HUES6 (cell line): ENCODE measurements at regions not wholly inside any gene's neighbourhood (a gene's known extent, or its start where the extent isn't known, plus 50 kb on each side); places are given as distances from the start of the nearest gene placed in this dataset.

ENCODE experiments used
- H3K27ac ChIP-seq: 2 replicates; pipeline ENCODE4 v1.7.0; 2013; ENCODE audit warnings: low read depth, mild to moderate bottlenecking, low read length, inconsistent platforms
- H3K27me3 ChIP-seq: 2 replicates; pipeline ENCODE4 v1.6.1; 2013; ENCODE audit warnings: low read length; ENCODE audit not compliant: control insufficient read depth, insufficient read depth
- H3K36me3 ChIP-seq: 2 replicates; pipeline ENCODE4 v1.6.1; 2013; ENCODE audit warnings: low read length; ENCODE audit not compliant: control insufficient read depth, insufficient read depth
- H3K4me1 ChIP-seq: 2 replicates; pipeline ENCODE4 v1.6.1; 2013; ENCODE audit warnings: low read length; ENCODE audit not compliant: control insufficient read depth, insufficient read depth
- H3K4me3 ChIP-seq: 2 replicates; pipeline ENCODE4 v1.5.1; 2013; ENCODE audit warnings: low read depth, low read length
- H3K9ac ChIP-seq: one replicate; pipeline ENCODE4 v1.6.1; 2013; ENCODE audit warnings: mild to moderate bottlenecking, low read length
- H3K9me3 ChIP-seq: 2 replicates; pipeline ENCODE4 v1.6.1; 2013; ENCODE audit warnings: low read depth, low read length; ENCODE audit not compliant: control insufficient read depth, insufficient read depth

- Histone ChIP-seq H3K9ac (no peak overlapping the region), H3K36me3 (no peaks in the 10 kb centered on the region)
Observed at GRCh38 chr10:64454962-64455361, 933.8 kb downstream of the REEP3 start.

GRCh38 chr10:64458306-64458705 is 937.1 kb downstream of the REEP3 start:
- Histone ChIP-seq H3K9ac (no peak overlapping the region), H3K36me3 (no peaks in the 10 kb centered on the region)

More at GRCh38 chr10:64454962-64455361, 933.8 kb downstream of the REEP3 start:
- no peaks in the 10 kb centered on the region for H3K4me1 ChIP-seq
- no peak overlapping the region for H3K4me3 ChIP-seq
- peaks cover 24% of the 10 kb centered on the region for H3K9me3 ChIP-seq
- H3K27ac ChIP-seq = no peak overlapping the region
- no peaks in the 10 kb centered on the region for H3K27me3 ChIP-seq

GRCh38 chr10:64463406-64463805 is 942.2 kb downstream of the REEP3 start:
- peaks cover 41% of the 10 kb centered on the region for H3K9me3 ChIP-seq
- H3K27me3 ChIP-seq = no peaks in the 10 kb centered on the region
- H3K9ac ChIP-seq = no peak overlapping the region
- no peak overlapping the region for H3K4me3 ChIP-seq
- H3K27ac ChIP-seq = no peak overlapping the region
- no peaks in the 10 kb centered on the region for H3K36me3 ChIP-seq
- H3K4me1 ChIP-seq = no peaks in the 10 kb centered on the region

More at GRCh38 chr10:64458306-64458705, 937.1 kb downstream of the REEP3 start:
- H3K27me3 ChIP-seq = no peaks in the 10 kb centered on the region
- H3K9me3 ChIP-seq = peaks cover 23% of the 10 kb centered on the region
- H3K27ac ChIP-seq = no peak overlapping the region
- no peaks in the 10 kb centered on the region for H3K4me1 ChIP-seq
- H3K4me3 ChIP-seq = no peak overlapping the region

GRCh38 chr10:64465653-64466052 is 944.5 kb downstream of the REEP3 start:
- Histone ChIP-seq H3K27me3 (no peaks in the 10 kb centered on the region), H3K36me3 (no peaks in the 10 kb centered on the region), H3K27ac (no peak overlapping the region), H3K9ac (no peak overlapping the region), H3K4me1 (no peaks in the 10 kb centered on the region), H3K4me3 (no peak overlapping the region), H3K9me3 (peaks cover 48% of the 10 kb centered on the region)

- H3K9me3 ChIP-seq = peaks cover 39% of the 10 kb centered on the region
- H3K27ac ChIP-seq = no peak overlapping the region; the same call in 1 of the 2 replicates
- H3K4me1 ChIP-seq = no peaks in the 10 kb centered on the region
- H3K9ac ChIP-seq = no peak overlapping the region
- no peak overlapping the region for H3K4me3 ChIP-seq
- no peaks in the 10 kb centered on the region for H3K27me3 ChIP-seq
- no peaks in the 10 kb centered on the region for H3K36me3 ChIP-seq
Observed at GRCh38 chr10:64468219-64468618, 947.0 kb downstream of the REEP3 start.

- Histone ChIP-seq H3K4me1 (no peaks in the 10 kb centered on the region), H3K9ac (no peak overlapping the region), H3K4me3 (no peak overlapping the region), H3K36me3 (no peaks in the 10 kb centered on the region), H3K27me3 (no peaks in the 10 kb centered on the region), H3K9me3 (peaks cover 3% of the 10 kb centered on the region; the same call in 1 of the 2 replicates), H3K27ac (no peak overlapping the region)
Observed at GRCh38 chr10:64476506-64476905, 955.3 kb downstream of the REEP3 start.

GRCh38 chr10:64477791-64478190 is 956.6 kb downstream of the REEP3 start:
- peaks cover 3% of the 10 kb centered on the region; the same call in 1 of the 2 replicates for H3K9me3 ChIP-seq
- H3K4me1 ChIP-seq = no peaks in the 10 kb centered on the region

GRCh38 chr10:64484811-64485330 is 963.7 kb downstream of the REEP3 start:
- Histone ChIP-seq H3K4me3 (no peak overlapping the region), H3K27ac (no peak overlapping the region), H3K36me3 (no peaks in the 10 kb centered on the region), H3K4me1 (no peaks in the 10 kb centered on the region), H3K9ac (no peak overlapping the region), H3K27me3 (no peaks in the 10 kb centered on the region), H3K9me3 (no peaks in the 10 kb centered on the region)

More at GRCh38 chr10:64477791-64478190, 956.6 kb downstream of the REEP3 start:
- H3K36me3 ChIP-seq = no peaks in the 10 kb centered on the region
- H3K9ac ChIP-seq = no peak overlapping the region
- H3K27ac ChIP-seq = no peak overlapping the region
- no peaks in the 10 kb centered on the region for H3K27me3 ChIP-seq
- no peak overlapping the region for H3K4me3 ChIP-seq

GRCh38 chr10:64486149-64486548 is 964.9 kb downstream of the REEP3 start:
- Histone ChIP-seq H3K27me3 (no peaks in the 10 kb centered on the region), H3K36me3 (no peaks in the 10 kb centered on the region), H3K27ac (no peak overlapping the region), H3K9ac (no peak overlapping the region), H3K4me1 (no peaks in the 10 kb centered on the region), H3K4me3 (no peak overlapping the region), H3K9me3 (no peaks in the 10 kb centered on the region)

- no peaks in the 10 kb centered on the region for H3K4me1 ChIP-seq
- H3K27me3 ChIP-seq = no peaks in the 10 kb centered on the region
- no peak overlapping the region for H3K4me3 ChIP-seq
- H3K9me3 ChIP-seq = no peaks in the 10 kb centered on the region
- H3K36me3 ChIP-seq = no peaks in the 10 kb centered on the region
- H3K9ac ChIP-seq = no peak overlapping the region
- H3K27ac ChIP-seq = no peak overlapping the region
Observed at GRCh38 chr10:64486901-64487300, 965.7 kb downstream of the REEP3 start.

GRCh38 chr10:64494901-64495300 is 973.7 kb downstream of the REEP3 start:
- H3K36me3 ChIP-seq = no peaks in the 10 kb centered on the region
- H3K4me3 ChIP-seq = no peak overlapping the region
- no peaks in the 10 kb centered on the region for H3K27me3 ChIP-seq
- peaks cover 4% of the 10 kb centered on the region; the same call in 1 of the 2 replicates for H3K9me3 ChIP-seq
- no peaks in the 10 kb centered on the region for H3K4me1 ChIP-seq
- H3K9ac ChIP-seq = no peak overlapping the region
- no peak overlapping the region for H3K27ac ChIP-seq
